Natural killer cell (primary cell): ENCODE measurements at regions not wholly inside any gene's neighbourhood (a gene's known extent, or its start where the extent isn't known, plus 50 kb on each side); places are given as distances from the start of the nearest gene placed in this dataset.

Experiments
- ATAC-seq, 3 donors: fragments of 150-1000 bp in 2 of 3; fragments of 200-7000 bp in 1 of 3; cut with Tn5 transposase; 1 replicate in 1 of 3; 2 replicates in 2 of 3; pipeline ENCODE4 v1.10.0; 2021; ENCODE audit warnings: mild to moderate bottlenecking in 2 of 3, moderate library complexity in 2 of 3
- DNase-seq, 2 donors: peaks; one replicate each; pipeline versions ENCODE4 v3.0.0 to v3.0.0-alpha.2; 2013 to 2021; ENCODE audit warnings: mixed read lengths in 1 of 2
- H3K27ac ChIP-seq: one replicate; pipeline ENCODE4 v1.5.1; 2013; ENCODE audit warnings: mild to moderate bottlenecking, low read length
- H3K27me3 ChIP-seq: one replicate; pipeline ENCODE4 v1.6.1; 2013; ENCODE audit warnings: low read length; ENCODE audit not compliant: control insufficient read depth, insufficient read depth
- H3K36me3 ChIP-seq: one replicate; pipeline ENCODE4 v1.6.1; 2013; ENCODE audit warnings: low read length; ENCODE audit not compliant: control insufficient read depth, insufficient read depth
- H3K4me1 ChIP-seq: one replicate; pipeline ENCODE4 v1.6.1; 2013; ENCODE audit warnings: low read length; ENCODE audit not compliant: control insufficient read depth, insufficient read depth
- H3K4me3 ChIP-seq: one replicate; pipeline ENCODE4 v1.5.1; 2013; ENCODE audit warnings: low read length
- H3K9me3 ChIP-seq: one replicate; pipeline ENCODE4 v1.6.1; 2013; ENCODE audit warnings: low read length; ENCODE audit not compliant: control insufficient read depth, insufficient read depth
- H3K27ac Mint-ChIP-seq, 2 donors: one replicate each; pipeline ENCODE4 v1.8.0; 2022; ENCODE audit warnings: mild to moderate bottlenecking in 2 of 2, mixed read lengths in 2 of 2, moderate library complexity in 1 of 2
- H3K27me3 Mint-ChIP-seq, 2 donors: one replicate each; pipeline ENCODE4 v1.8.0; 2022; ENCODE audit warnings: low read depth in 2 of 2, mixed read lengths in 2 of 2
- H3K36me3 Mint-ChIP-seq: one replicate; pipeline ENCODE4 v1.8.0; 2022; ENCODE audit warnings: mixed read lengths
- H3K4me1 Mint-ChIP-seq, 2 donors: one replicate each; pipeline ENCODE4 v1.8.0; 2022; ENCODE audit warnings: mixed read lengths in 2 of 2
- H3K4me3 Mint-ChIP-seq: one replicate; pipeline ENCODE4 v1.8.0; 2022; ENCODE audit warnings: mild to moderate bottlenecking, moderate library complexity, mixed read lengths
- H3K9me3 Mint-ChIP-seq, 2 donors: one replicate each; pipeline ENCODE4 v1.8.0; 2022; ENCODE audit warnings: mixed read lengths in 2 of 2
- CTCF ChIP-seq: fragments of 200-600 bp; IDR thresholded peaks from one replicate; pipeline ENCODE4 v1.8.0; 2022; ENCODE audit warnings: antibody characterized with exemption
- WGBS: methylation state at CpG from one replicate; pipeline ENCODE4 v1.1.7; 2013; ENCODE audit warnings: missing lambda C conversion rate; ENCODE audit not compliant: insufficient coverage; 5-methylcytosine and 5-hydroxymethylcytosine counted together
- intact Hi-C: fragments of 100-400 bp; cut with micrococcal nuclease; formaldehyde crosslinking; loops from one replicate; pipeline ENCODE4 v1.14.2; 2022

GRCh38 chr5:175281257-175281656, 162.7 kb downstream of the DRD1 start:
- Mint-ChIP-seq H3K27me3 (peaks cover 0 to 2% of the 10 kb centered on the region in 2 donors), H3K4me1 (no peaks in the 10 kb centered on the region), H3K4me3 (no peak overlapping the region), H3K27ac (no peak overlapping the region), H3K36me3 (no peaks in the 10 kb centered on the region), H3K9me3 (peaks cover 0 to 2% of the 10 kb centered on the region in 2 donors)
- TF ChIP-seq CTCF, result no peak
- 67% methylated on average over 4 of the region's 4 CpGs for WGBS
- intact Hi-C loops, result no loop called here
- ATAC-seq, result no peak
- Histone ChIP-seq H3K36me3 (no peaks in the 10 kb centered on the region), H3K9me3 (no peaks in the 10 kb centered on the region), H3K4me1 (no peaks in the 10 kb centered on the region), H3K27me3 (no peaks in the 10 kb centered on the region), H3K27ac (no peak overlapping the region), H3K4me3 (no peak overlapping the region)
- no peak for DNase-seq

GRCh38 chr5:175279506-175279905, 164.5 kb downstream of the DRD1 start:
- Mint-ChIP-seq H3K4me3 (no peak overlapping the region), H3K27me3 (no peaks in the 10 kb centered on the region), H3K27ac (no peak overlapping the region), H3K9me3 (peaks cover 0 to 2% of the 10 kb centered on the region in 2 donors), H3K36me3 (no peaks in the 10 kb centered on the region), H3K4me1 (no peaks in the 10 kb centered on the region)
- DNase-seq (no peak), ATAC-seq (no peak)
- no peak overlapping the region for H3K4me3 ChIP-seq
- no peak for TF ChIP-seq CTCF
- intact Hi-C loops, result no loop called here
- no peaks in the 10 kb centered on the region for H3K27me3 ChIP-seq
- no peaks in the 10 kb centered on the region for H3K9me3 ChIP-seq
- no peaks in the 10 kb centered on the region for H3K4me1 ChIP-seq
- no peak overlapping the region for H3K27ac ChIP-seq
- WGBS, result 73% methylated on average over 3 of the region's 3 CpGs
- H3K36me3 ChIP-seq, result no peaks in the 10 kb centered on the region

DNA sequence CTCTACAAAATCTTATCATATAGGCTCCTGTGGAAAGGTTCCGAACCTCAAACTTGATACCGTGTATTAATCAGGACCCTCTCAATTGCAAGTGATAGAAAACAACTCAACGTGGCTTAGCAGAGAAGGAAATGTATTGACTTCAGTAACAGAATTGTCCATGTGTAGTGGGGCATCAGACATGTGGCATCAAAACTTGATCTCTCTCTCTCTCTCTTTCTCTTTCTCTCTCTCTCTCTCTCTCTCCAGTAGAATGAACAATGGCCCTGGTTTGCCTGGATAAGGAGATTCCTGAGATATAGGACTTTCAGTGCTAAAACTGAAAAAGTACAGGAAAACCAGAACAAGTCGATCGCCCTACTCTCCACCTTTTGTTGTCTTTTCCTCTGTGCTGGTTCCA, 168.2 kb downstream of the DRD1 start:
- 81% methylated on average over 5 of the region's 5 CpGs for WGBS
- H3K36me3 Mint-ChIP-seq, result no peaks in the 10 kb centered on the region
- no peaks in the 10 kb centered on the region for H3K4me1 ChIP-seq
- H3K27ac ChIP-seq, result no peak overlapping the region
- H3K36me3 ChIP-seq, result no peaks in the 10 kb centered on the region
- DNase-seq (no peak), ATAC-seq (no peak)
- H3K4me3 Mint-ChIP-seq, result no peak overlapping the region
- intact Hi-C loops, result no loop called here
- no peak for TF ChIP-seq CTCF
- H3K27me3 Mint-ChIP-seq, result peaks cover 0 to under 1% of the 10 kb centered on the region in 2 donors
- no peaks in the 10 kb centered on the region for H3K9me3 ChIP-seq
- no peak overlapping the region for H3K27ac Mint-ChIP-seq
- no peaks in the 10 kb centered on the region for H3K27me3 ChIP-seq
- no peak overlapping the region for H3K4me3 ChIP-seq
- H3K9me3 Mint-ChIP-seq, result peaks cover 0 to 2% of the 10 kb centered on the region in 2 donors
- H3K4me1 Mint-ChIP-seq, result no peaks in the 10 kb centered on the region

DNA sequence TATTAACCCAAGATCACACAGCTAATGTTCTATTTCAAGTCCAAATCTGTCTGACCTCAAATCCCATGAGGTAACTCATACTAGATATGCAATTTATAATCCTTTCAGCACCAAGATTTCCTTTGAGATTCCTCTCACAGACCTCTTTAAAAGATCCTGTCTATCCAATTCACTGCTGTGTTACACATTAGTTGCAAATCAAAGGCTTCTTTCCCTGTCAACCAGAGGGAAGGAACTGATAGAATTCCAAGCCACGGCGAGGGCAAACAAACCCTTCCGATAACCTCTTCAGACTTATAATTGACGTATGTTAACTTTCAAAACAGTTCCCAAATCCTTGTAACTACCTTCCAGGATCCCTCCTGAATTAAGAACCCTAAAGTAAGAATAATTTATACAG, 168.9 kb downstream of the DRD1 start:
- no peak overlapping the region for H3K4me3 ChIP-seq
- H3K27ac ChIP-seq, result no peak overlapping the region
- H3K36me3 Mint-ChIP-seq, result no peaks in the 10 kb centered on the region
- peaks cover 0 to 3% of the 10 kb centered on the region in 2 donors for H3K27me3 Mint-ChIP-seq
- no peaks in the 10 kb centered on the region for H3K9me3 ChIP-seq
- H3K27ac Mint-ChIP-seq, result no peak overlapping the region
- H3K9me3 Mint-ChIP-seq, result peaks cover 0 to 2% of the 10 kb centered on the region in 2 donors
- intact Hi-C loops, result no loop called here
- 79% methylated on average over 4 of the region's 4 CpGs for WGBS
- H3K4me3 Mint-ChIP-seq, result no peak overlapping the region
- no peaks in the 10 kb centered on the region for H3K4me1 ChIP-seq
- DNase-seq (no peak), ATAC-seq (no peak)
- H3K27me3 ChIP-seq, result no peaks in the 10 kb centered on the region
- no peaks in the 10 kb centered on the region for H3K4me1 Mint-ChIP-seq
- H3K36me3 ChIP-seq, result no peaks in the 10 kb centered on the region
- no peak for TF ChIP-seq CTCF
